ENCODE measurements at regions not wholly inside any gene's neighbourhood (a gene's known extent, or its start where the extent isn't known, plus 50 kb on each side); places are given as distances from the start of the nearest gene placed in this dataset.

DNA sequence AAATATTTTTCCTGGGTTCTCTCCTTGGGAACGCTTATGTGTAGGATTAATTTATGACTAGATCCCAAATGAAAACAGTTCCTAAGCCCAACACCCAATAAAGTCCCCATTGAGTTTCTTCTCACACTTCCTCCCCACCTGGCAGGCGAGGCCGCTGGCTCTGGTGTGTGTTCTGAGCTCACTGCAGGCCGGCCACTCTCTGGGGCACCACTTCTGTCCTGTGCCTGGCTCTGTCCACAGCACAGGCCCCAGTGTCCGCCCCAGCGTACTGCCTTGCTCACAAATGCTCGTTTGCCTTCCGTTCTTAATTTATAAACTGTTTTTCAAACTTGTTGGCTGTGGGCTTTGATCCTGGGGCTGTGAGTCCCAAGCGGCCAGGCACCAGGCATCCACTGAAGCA lies 90.6 kb downstream of the TLR5 start:
- TF ChIP-seq, protein P1, sequence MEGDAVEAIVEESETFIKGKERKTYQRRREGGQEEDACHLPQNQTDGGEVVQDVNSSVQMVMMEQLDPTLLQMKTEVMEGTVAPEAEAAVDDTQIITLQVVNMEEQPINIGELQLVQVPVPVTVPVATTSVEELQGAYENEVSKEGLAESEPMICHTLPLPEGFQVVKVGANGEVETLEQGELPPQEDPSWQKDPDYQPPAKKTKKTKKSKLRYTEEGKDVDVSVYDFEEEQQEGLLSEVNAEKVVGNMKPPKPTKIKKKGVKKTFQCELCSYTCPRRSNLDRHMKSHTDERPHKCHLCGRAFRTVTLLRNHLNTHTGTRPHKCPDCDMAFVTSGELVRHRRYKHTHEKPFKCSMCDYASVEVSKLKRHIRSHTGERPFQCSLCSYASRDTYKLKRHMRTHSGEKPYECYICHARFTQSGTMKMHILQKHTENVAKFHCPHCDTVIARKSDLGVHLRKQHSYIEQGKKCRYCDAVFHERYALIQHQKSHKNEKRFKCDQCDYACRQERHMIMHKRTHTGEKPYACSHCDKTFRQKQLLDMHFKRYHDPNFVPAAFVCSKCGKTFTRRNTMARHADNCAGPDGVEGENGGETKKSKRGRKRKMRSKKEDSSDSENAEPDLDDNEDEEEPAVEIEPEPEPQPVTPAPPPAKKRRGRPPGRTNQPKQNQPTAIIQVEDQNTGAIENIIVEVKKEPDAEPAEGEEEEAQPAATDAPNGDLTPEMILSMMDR (IDR thresholded peaks at IDR 0.05; ENCODE audit: borderline replicate concordance, control extremely low read depth, extremely low read depth, insufficient read depth, missing control alignments), result no peak

DNA sequence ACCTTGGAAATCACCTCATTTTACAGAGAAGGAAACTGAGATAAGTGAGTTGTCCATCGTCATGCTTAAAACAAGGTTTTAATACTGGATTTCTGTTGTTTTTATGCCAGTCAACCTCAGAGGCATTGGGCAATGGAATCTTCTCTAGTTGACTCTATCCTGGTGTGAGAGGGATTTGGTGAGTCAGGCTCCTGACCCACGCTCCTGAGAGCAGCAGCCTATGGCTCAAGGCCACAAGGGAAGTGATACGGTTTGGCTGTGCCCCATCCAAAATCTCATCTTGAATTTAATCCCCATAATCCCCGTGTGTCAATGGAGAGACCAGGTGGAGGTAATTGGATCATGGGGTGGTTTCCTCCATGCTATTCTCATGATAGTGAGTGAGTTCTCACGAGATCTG lies 90.1 kb downstream of the TLR5 start:
- in situ Hi-C loops (cut with MboI; ENCODE audit: low sequenced_read_pairs, unreplicated experiment), result no loop called here

More for the DNA sequence above, 90.6 kb downstream of the TLR5 start:
- in situ Hi-C loops (cut with MboI; ENCODE audit: low sequenced_read_pairs, unreplicated experiment), result no loop called here
- no peak for DNase-seq (ENCODE audit: low spot score)

DNA sequence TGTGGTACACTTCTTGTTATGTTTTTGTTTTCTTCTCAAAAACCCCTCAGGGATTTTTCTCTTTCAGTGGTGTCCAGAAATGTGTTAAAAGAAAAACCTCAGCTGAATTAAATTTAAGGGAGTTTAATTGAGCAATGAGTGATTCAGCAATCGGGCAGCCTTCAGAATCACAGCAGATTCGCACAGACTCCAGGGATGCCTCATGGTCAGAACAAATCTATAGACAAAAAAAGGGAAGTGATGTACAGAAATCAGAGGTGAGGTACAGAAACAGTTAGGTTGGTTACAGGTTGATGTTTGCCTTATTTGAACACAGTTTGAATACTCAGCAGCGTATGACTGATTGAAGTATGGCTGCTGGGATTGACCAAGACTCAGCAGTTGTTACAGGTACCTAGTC lies 86.2 kb downstream of the TLR5 start:
- in situ Hi-C loops (cut with MboI; ENCODE audit: low sequenced_read_pairs, unreplicated experiment), result no loop called here
- DNase-seq (ENCODE audit: low spot score), result no peak
- TF ChIP-seq, protein P1 (IDR thresholded peaks at IDR 0.05; ENCODE audit: borderline replicate concordance, control extremely low read depth, extremely low read depth, insufficient read depth, missing control alignments), result no peak

More for the DNA sequence above, 90.1 kb downstream of the TLR5 start:
- DNase-seq (ENCODE audit: low spot score), result no peak
- TF ChIP-seq, protein P1 (IDR thresholded peaks at IDR 0.05; ENCODE audit: borderline replicate concordance, control extremely low read depth, extremely low read depth, insufficient read depth, missing control alignments), result no peak

DNA sequence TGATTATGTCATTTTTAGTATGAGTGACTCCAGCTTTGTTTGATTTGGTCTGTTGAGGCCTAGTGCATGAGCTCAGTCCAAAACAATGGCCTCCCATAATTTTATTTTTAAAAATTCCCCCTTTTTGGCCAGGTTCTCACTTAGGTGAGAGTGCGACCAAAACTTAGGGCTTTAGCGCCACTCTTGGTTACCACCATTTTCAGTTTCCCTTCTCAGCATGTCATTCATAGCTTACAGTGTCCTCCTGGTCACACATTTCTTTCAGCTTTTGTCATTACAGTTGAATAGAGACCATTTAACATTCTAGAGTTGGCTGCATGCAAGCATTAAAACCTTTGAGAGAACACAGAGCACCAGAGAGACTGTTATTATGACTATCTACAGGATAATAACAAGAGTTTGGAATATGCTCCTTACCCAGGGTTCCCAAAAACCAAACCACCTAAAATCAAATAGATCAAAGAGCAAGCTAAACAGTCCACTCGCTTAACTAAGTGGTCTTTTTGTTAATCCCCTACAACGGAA lies 85.4 kb downstream of the TLR5 start:
- in situ Hi-C loops (cut with MboI; ENCODE audit: low sequenced_read_pairs, unreplicated experiment), result no loop called here
- DNase-seq (ENCODE audit: low spot score), result no peak
- TF ChIP-seq, protein P1 (IDR thresholded peaks at IDR 0.05; ENCODE audit: borderline replicate concordance, control extremely low read depth, extremely low read depth, insufficient read depth, missing control alignments), result no peak
